NCI-H82 (cell line): ENCODE measurements at regions not wholly inside any gene's neighbourhood (a gene's known extent, or its start where the extent isn't known, plus 50 kb on each side); places are given as distances from the start of the nearest gene placed in this dataset.
A peak's percentile ranks its signal among the peaks of the same experiment; 100 is the strongest.

Experiments used
- DNase-seq: peaks from one replicate; lab custom pipeline; 2025; lab: John Stamatoyannopoulos, UW

GRCh38 chr18:47595831-47596501, 334.5 kb downstream of the SMAD2 start:
- peak; percentile 75 for DNase-seq

GRCh38 chr18:47594621-47595086, 335.8 kb downstream of the SMAD2 start:
- no peak for DNase-seq

- peak; percentile 69 for DNase-seq
These were observed 336.6 kb downstream of the SMAD2 start for GRCh38 chr18:47593744-47594472.

GRCh38 chr18:47591429-47591828, 339.0 kb downstream of the SMAD2 start:
- DNase-seq = no peak

GRCh38 chr18:47587587-47587986, 336.1 kb upstream of the SKOR2 start:
- DNase-seq = no peak

- DNase-seq = no peak
These were observed 335.1 kb upstream of the SKOR2 start for GRCh38 chr18:47586418-47587070.

GRCh38 chr18:47585914-47586313, 334.5 kb upstream of the SKOR2 start:
- DNase-seq = no peak

GRCh38 chr18:47585136-47585535, 333.7 kb upstream of the SKOR2 start:
- DNase-seq = no peak

- peak; percentile 13 for DNase-seq
These were observed 330.6 kb upstream of the SKOR2 start for GRCh38 chr18:47582093-47582492.

- no peak for DNase-seq
These were observed 326.1 kb upstream of the SKOR2 start for GRCh38 chr18:47577520-47577919.

- DNase-seq = no peak
These were observed 323.5 kb upstream of the SKOR2 start for GRCh38 chr18:47574966-47575365.

- DNase-seq = no peak
These were observed 320.5 kb upstream of the SKOR2 start for GRCh38 chr18:47571957-47572356.

GRCh38 chr18:47566809-47567208, 315.3 kb upstream of the SKOR2 start:
- DNase-seq = no peak

GRCh38 chr18:47560723-47561715, 309.6 kb upstream of the SKOR2 start:
- DNase-seq = no peak

- DNase-seq = no peak
These were observed 306.8 kb upstream of the SKOR2 start for GRCh38 chr18:47558110-47558750.

- DNase-seq = no peak
These were observed 305.7 kb upstream of the SKOR2 start for GRCh38 chr18:47557160-47557559.

- DNase-seq = no peak
These were observed 301.3 kb upstream of the SKOR2 start for GRCh38 chr18:47552783-47553182.

- no peak for DNase-seq
These were observed 299.2 kb upstream of the SKOR2 start for GRCh38 chr18:47550611-47551010.

- DNase-seq = peak; percentile 17
These were observed 297.6 kb upstream of the SKOR2 start for GRCh38 chr18:47549021-47549540.

- no peak for DNase-seq
These were observed 296.2 kb upstream of the SKOR2 start for GRCh38 chr18:47547539-47548202.
